WTC11 (cell line): ENCODE measurements at regions not wholly inside any gene's neighbourhood (a gene's known extent, or its start where the extent isn't known, plus 50 kb on each side); places are given as distances from the start of the nearest gene placed in this dataset.

Experiments
- ATF1 ChIP-seq: sonication (generic); formaldehyde crosslinking; IDR thresholded peaks from 2 replicates; pipeline ENCODE4 v1.8.1; 2023; ENCODE audit warnings: mild to moderate bottlenecking, moderate library complexity, missing genetic modification reagents
- CTCF ChIP-seq: fragments of 200-600 bp; IDR thresholded peaks from 2 replicates; pipeline ENCODE4 v1.8.0; 2022; ENCODE audit warnings: antibody characterized with exemption
- FOXP4 ChIP-seq: sonication (generic); formaldehyde crosslinking; IDR thresholded peaks from 2 replicates; pipeline ENCODE4 v1.8.0; 2022; ENCODE audit warnings: mild to moderate bottlenecking, missing genetic modification reagents
- RELA ChIP-seq: sonication (generic); formaldehyde crosslinking; IDR thresholded peaks from 2 replicates; pipeline ENCODE4 v1.8.1; 2022; ENCODE audit warnings: missing genetic modification reagents, mild to moderate bottlenecking, borderline replicate concordance
- SOX15 ChIP-seq: fragments of 250-450 bp; sonication (Bioruptor Pico); IDR thresholded peaks from 2 replicates; pipeline ENCODE4 v1.9.0; 2021; ENCODE audit warnings: mild to moderate bottlenecking
- ZNF263 ChIP-seq: sonication (generic); formaldehyde crosslinking; IDR thresholded peaks from 2 replicates; pipeline ENCODE4 v1.8.1; 2022; ENCODE audit warnings: low read depth, mild to moderate bottlenecking, moderate library complexity, missing genetic modification reagents

- no peak for TF ChIP-seq SOX15
- TF ChIP-seq CTCF, result no peak
- no peak for TF ChIP-seq ATF1 (CRISPR knock-in tag)
- TF ChIP-seq FOXP4 (CRISPR knock-in tag), result no peak
- TF ChIP-seq ZNF263 (CRISPR knock-in tag), result no peak
- no peak for TF ChIP-seq RELA (CRISPR knock-in tag)
Measured at GRCh38 chr3:124373524-124373923, 356.7 kb upstream of the UMPS start.
